Tibial artery (tissue), 4 donors: ENCODE measurements at regions not wholly inside any gene's neighbourhood (a gene's known extent, or its start where the extent isn't known, plus 50 kb on each side); places are given as distances from the start of the nearest gene placed in this dataset.

Experiments
- DNase-seq, 2 donors: peaks; one replicate each; pipeline ENCODE4 v3.0.0-alpha.2; 2019
- H3K27ac ChIP-seq, 2 donors: fragments of 200-600 bp; sonication (generic) in 1 of 2; 1 replicate in 1 of 2; 2 replicates in 1 of 2; pipeline ENCODE4 v1.5.1; 2018 to 2019; ENCODE audit warnings: mild to moderate bottlenecking in 1 of 2
- H3K27me3 ChIP-seq, 2 donors: fragments of 200-600 bp; sonication (generic) in 1 of 2; one replicate each; pipeline versions ENCODE4 v1.5.1 to v1.6.0; 2016 to 2019
- H3K36me3 ChIP-seq, 3 donors: fragments of 200-600 bp; sonication (generic) in 2 of 3; one replicate each; pipeline ENCODE4 v1.5.1; 2016 to 2019; ENCODE audit warnings: mild to moderate bottlenecking in 2 of 3
- H3K4me1 ChIP-seq, 4 donors: fragments of 200-600 bp; sonication (generic) in 2 of 4; 1 replicate in 3 of 4; 2 replicates in 1 of 4; pipeline ENCODE4 v1.5.1; 2016 to 2019
- H3K4me3 ChIP-seq, 2 donors: fragments of 200-600 bp; sonication (generic) in 1 of 2; 1 replicate in 1 of 2; 2 replicates in 1 of 2; pipeline ENCODE4 v1.5.1; 2018 to 2019; ENCODE audit warnings: mild to moderate bottlenecking in 2 of 2
- H3K9me3 ChIP-seq, 3 donors: fragments of 200-600 bp; sonication (generic) in 1 of 3; one replicate each; pipeline ENCODE4 v1.5.1; 2016 to 2019
- CTCF ChIP-seq, 2 experiments: fragments of 200-600 bp in 1 of 2; fragments of 450-650 bp in 1 of 2; IDR thresholded peaks; one replicate each; pipeline ENCODE4 v1.5.1; 2017 to 2019; ENCODE audit warnings: antibody characterized with exemption in 2 of 2, mild to moderate bottlenecking in 1 of 2, moderate library complexity in 1 of 2
- intact Hi-C: fragments of 100-400 bp; cut with DNase I; formaldehyde crosslinking; loops from one replicate; pipeline ENCODE4 v1.15.0; 2023; ENCODE audit warnings: low total_unique reads

DNA sequence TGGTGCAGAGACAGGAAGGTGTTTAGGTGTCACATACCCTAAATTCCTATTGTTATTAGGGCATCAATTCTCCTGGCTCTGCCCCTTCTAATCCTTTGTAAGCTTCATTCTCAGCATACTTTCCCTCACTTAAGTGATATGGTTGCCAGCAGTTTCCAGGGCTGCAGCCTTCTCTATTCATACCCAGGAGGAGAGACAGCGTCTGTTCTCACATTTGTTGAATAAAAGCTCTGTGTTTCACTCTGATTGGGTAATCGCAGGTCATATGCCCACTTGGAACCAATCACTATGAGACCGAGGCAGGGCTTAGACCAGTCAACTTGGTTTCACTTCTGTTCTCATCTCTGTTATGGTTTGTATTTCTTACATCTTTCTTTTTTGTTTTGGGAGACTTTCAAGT, 109.6 kb upstream of the MTPN start:
- intact Hi-C loops: no loop called here
- TF ChIP-seq CTCF (IDR thresholded peaks at IDR 0.05): no peak
- Histone ChIP-seq H3K36me3 (no peaks in the 10 kb centered on the region), H3K9me3 (no peaks in the 10 kb centered on the region), H3K27me3 (no peaks in the 10 kb centered on the region), H3K4me1 (no peaks in the 10 kb centered on the region), H3K4me3 (peak overlapping the region; percentile 43 to 44), H3K27ac (peak overlapping the region in 1 of 2 donors; percentile 32)
- peak; percentile 54 to 68 for DNase-seq

- Histone ChIP-seq H3K27me3 (no peaks in the 10 kb centered on the region), H3K4me3 (no peak overlapping the region), H3K36me3 (no peaks in the 10 kb centered on the region), H3K27ac (no peak overlapping the region), H3K4me1 (no peaks in the 10 kb centered on the region), H3K9me3 (no peaks in the 10 kb centered on the region)
- no peak for TF ChIP-seq CTCF (IDR thresholded peaks at IDR 0.05)
- no peak for DNase-seq
- intact Hi-C loops: no loop called here
Observed at GRCh38 chr7:136079934-136080333, 102.8 kb upstream of the MTPN start.

DNA sequence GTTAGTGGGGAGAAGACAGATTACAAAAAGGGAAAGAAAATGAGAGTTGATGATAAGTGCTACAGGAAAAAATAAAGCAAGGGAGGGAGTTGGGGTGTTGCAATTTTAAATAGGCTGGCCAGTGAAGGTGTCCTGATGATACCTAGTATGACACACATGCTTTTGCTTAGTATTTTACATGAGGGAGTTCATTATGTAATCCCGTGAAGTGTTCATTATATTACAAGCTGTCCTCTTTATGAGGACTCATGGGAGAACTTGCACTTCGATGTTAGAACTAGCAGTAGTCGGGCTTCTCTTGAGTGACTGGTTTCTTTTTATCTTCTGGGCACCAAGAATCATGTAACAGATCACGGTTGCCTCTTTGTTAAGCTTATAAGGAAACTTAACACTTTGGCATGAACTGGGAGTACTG, 102.3 kb upstream of the MTPN start:
- no peaks in the 10 kb centered on the region for H3K36me3 ChIP-seq
- intact Hi-C loops: no loop called here
- H3K27me3 ChIP-seq: no peaks in the 10 kb centered on the region
- H3K9me3 ChIP-seq: no peaks in the 10 kb centered on the region
- H3K4me1 ChIP-seq: no peaks in the 10 kb centered on the region
- TF ChIP-seq CTCF (IDR thresholded peaks at IDR 0.05): no peak
- DNase-seq: no peak
- H3K27ac ChIP-seq: no peak overlapping the region
- H3K4me3 ChIP-seq: no peak overlapping the region

DNA sequence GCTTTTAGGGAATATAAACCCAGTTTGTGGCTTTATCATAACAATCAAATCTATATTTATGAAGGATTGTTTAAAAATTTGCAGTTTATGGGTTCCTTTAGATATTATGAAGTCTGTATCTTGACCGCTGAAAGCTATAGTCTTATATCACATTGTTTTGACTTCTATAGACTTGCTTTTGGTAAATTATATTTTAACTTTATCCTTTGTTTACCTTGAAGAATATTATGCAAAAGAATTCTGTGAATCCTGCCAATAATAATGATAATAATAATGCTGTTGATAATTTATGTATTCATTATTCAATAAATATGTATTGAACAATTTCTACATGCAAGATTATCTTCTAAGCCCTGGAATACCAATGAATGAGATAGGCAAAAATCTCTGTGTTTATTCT, 101.9 kb upstream of the MTPN start:
- Histone ChIP-seq H3K27me3 (no peaks in the 10 kb centered on the region), H3K4me3 (no peak overlapping the region), H3K4me1 (no peaks in the 10 kb centered on the region), H3K9me3 (no peaks in the 10 kb centered on the region), H3K36me3 (no peaks in the 10 kb centered on the region), H3K27ac (no peak overlapping the region)
- intact Hi-C loops: no loop called here
- no peak for DNase-seq
- no peak for TF ChIP-seq CTCF (IDR thresholded peaks at IDR 0.05)

- no peaks in the 10 kb centered on the region for H3K36me3 ChIP-seq
- intact Hi-C loops: no loop called here
- no peaks in the 10 kb centered on the region for H3K9me3 ChIP-seq
- H3K27me3 ChIP-seq: no peaks in the 10 kb centered on the region
- H3K4me3 ChIP-seq: no peak overlapping the region
- no peak for TF ChIP-seq CTCF (IDR thresholded peaks at IDR 0.05)
- no peak overlapping the region for H3K27ac ChIP-seq
- no peak for DNase-seq
- H3K4me1 ChIP-seq: no peaks in the 10 kb centered on the region
Observed at GRCh38 chr7:136078630-136079029, 101.5 kb upstream of the MTPN start.

- TF ChIP-seq CTCF (IDR thresholded peaks at IDR 0.05): no peak
- intact Hi-C loops: no loop called here
Observed at GRCh38 chr7:136076954-136077353, 99.8 kb upstream of the MTPN start.

More at GRCh38 chr7:136076954-136077353, 99.8 kb upstream of the MTPN start:
- no peaks in the 10 kb centered on the region for H3K27me3 ChIP-seq
- DNase-seq: no peak
- H3K4me1 ChIP-seq: no peaks in the 10 kb centered on the region
- no peak overlapping the region for H3K4me3 ChIP-seq
- H3K9me3 ChIP-seq: no peaks in the 10 kb centered on the region
- no peak overlapping the region for H3K27ac ChIP-seq
- H3K36me3 ChIP-seq: no peaks in the 10 kb centered on the region
